ENCODE measurements at regions not wholly inside any gene's neighbourhood (a gene's known extent, or its start where the extent isn't known, plus 50 kb on each side); places are given as distances from the start of the nearest gene placed in this dataset.

GRCh38 chr22:48299801-48300200 is 1527.9 kb downstream of the BRD1 start:
- ChIA-PET POLR2A (no interaction called here), CTCF (no interaction called here)
- Histone ChIP-seq H3K4me3 (ENCODE audit: low read depth in 2 of 2, low read length in 2 of 2) (no peak overlapping the region), H3K9me3 (ENCODE audit: control insufficient read depth, insufficient read depth, low read depth, low read length) (no peaks in the 10 kb centered on the region), H3K36me3 (ENCODE audit: control insufficient read depth, insufficient read depth, low read length) (no peaks in the 10 kb centered on the region), H3K4me1 (ENCODE audit: control insufficient read depth, insufficient read depth, low read length) (no peaks in the 10 kb centered on the region), H3K27me3 (ENCODE audit: control insufficient read depth, insufficient read depth, low read length) (no peaks in the 10 kb centered on the region; the same call in 1 of the 2 replicates), H3K27ac (ENCODE audit: low read length) (no peak overlapping the region)
- ATAC-seq: no peak
- BruUV-seq (replicated peaks): no TSS peak
- intact Hi-C loops (cut with micrococcal nuclease; ENCODE audit: unreplicated experiment) (no loop called here), in situ Hi-C loops (cut with HindIII; ENCODE audit: low pct_unique_long_range_greater_than_20kb, low sequenced_read_pairs) (no loop called here)
- no peak for TF ChIP-seq SIN3A (IDR thresholded peaks at IDR 0.05; ENCODE audit: borderline replicate concordance, insufficient read depth, low read depth, low read length)
- no peak for TF ChIP-seq CTCF (IDR thresholded peaks at IDR 0.05)
- TF ChIP-seq TCF7L2 (IDR thresholded peaks at IDR 0.05; ENCODE audit: low read depth, low read length): no peak
- no peak for TF ChIP-seq REST (IDR thresholded peaks at IDR 0.05; ENCODE audit: insufficient read depth in 1 of 2, low read depth in 2 of 2, low read length in 1 of 2)
- no peak for TF ChIP-seq POLR2AphosphoS5 (IDR thresholded peaks at IDR 0.05; ENCODE audit: low read depth, low read length)
- no peak for DNase-seq (ENCODE audit: low read depth, low spot score)

GRCh38 chr22:48299124-48299523 is 1528.5 kb downstream of the BRD1 start:
- no peak overlapping the region for H3K4me3 ChIP-seq (ENCODE audit: low read depth in 2 of 2, low read length in 2 of 2)
- ChIA-PET CTCF (no interaction called here), POLR2A (no interaction called here)
- no peaks in the 10 kb centered on the region for H3K4me1 ChIP-seq (ENCODE audit: control insufficient read depth, insufficient read depth, low read length)
- no peaks in the 10 kb centered on the region for H3K9me3 ChIP-seq (ENCODE audit: control insufficient read depth, insufficient read depth, low read depth, low read length)
- no peak overlapping the region for H3K27ac ChIP-seq (ENCODE audit: low read length)
- DNase-seq (ENCODE audit: low read depth, low spot score) (no peak), ATAC-seq (no peak)
- in situ Hi-C loops (cut with HindIII; ENCODE audit: low pct_unique_long_range_greater_than_20kb, low sequenced_read_pairs): no loop called here
- H3K36me3 ChIP-seq (ENCODE audit: control insufficient read depth, insufficient read depth, low read length): no peaks in the 10 kb centered on the region
- no peaks in the 10 kb centered on the region; the same call in 1 of the 2 replicates for H3K27me3 ChIP-seq (ENCODE audit: control insufficient read depth, insufficient read depth, low read length)
- TF ChIP-seq SIN3A (IDR thresholded peaks at IDR 0.05; ENCODE audit: borderline replicate concordance, insufficient read depth, low read depth, low read length): no peak
- no peak for TF ChIP-seq POLR2AphosphoS5 (IDR thresholded peaks at IDR 0.05; ENCODE audit: low read depth, low read length)
- no peak for TF ChIP-seq TCF7L2 (IDR thresholded peaks at IDR 0.05; ENCODE audit: low read depth, low read length)
- TF ChIP-seq CTCF (IDR thresholded peaks at IDR 0.05): no peak
- no peak for TF ChIP-seq REST (IDR thresholded peaks at IDR 0.05; ENCODE audit: insufficient read depth in 1 of 2, low read depth in 2 of 2, low read length in 1 of 2)
- intact Hi-C loops (cut with micrococcal nuclease; ENCODE audit: unreplicated experiment): no loop called here
- no TSS peak for BruUV-seq (replicated peaks)

All from Panc1 (cell line).